Right renal cortex interstitium (tissue), 3 donors: ENCODE measurements at regions not wholly inside any gene's neighbourhood (a gene's known extent, or its start where the extent isn't known, plus 50 kb on each side); places are given as distances from the start of the nearest gene placed in this dataset.

ENCODE experiments used
- DNase-seq, 3 donors: peaks; one replicate each; pipeline ENCODE4 v3.0.0-alpha.2; 2013; ENCODE audit warnings: low read depth in 3 of 3, low spot score in 2 of 3

GRCh38 chr1:212189352-212189738, 95.9 kb upstream of the PPP2R5A start:
- no peak for DNase-seq

- DNase-seq: no peak
Observed at GRCh38 chr1:212190169-212190568, 95.0 kb upstream of the PPP2R5A start.

- no peak for DNase-seq
Observed at GRCh38 chr1:212192261-212192998, 92.8 kb upstream of the PPP2R5A start.

- no peak for DNase-seq
Observed at GRCh38 chr1:212196355-212196754, 88.9 kb upstream of the PPP2R5A start.

- DNase-seq: no peak
Observed at GRCh38 chr1:212201461-212201860, 83.7 kb upstream of the PPP2R5A start.

GRCh38 chr1:212203630-212204029, 81.6 kb upstream of the PPP2R5A start:
- DNase-seq: no peak

GRCh38 chr1:212205006-212205405, 80.2 kb upstream of the PPP2R5A start:
- DNase-seq: no peak

GRCh38 chr1:212205843-212206242, 79.4 kb upstream of the PPP2R5A start:
- DNase-seq: no peak

GRCh38 chr1:212207118-212207517, 78.1 kb upstream of the PPP2R5A start:
- no peak for DNase-seq

GRCh38 chr1:212207822-212208520, 77.2 kb upstream of the PPP2R5A start:
- no peak for DNase-seq

GRCh38 chr1:212208978-212209644, 76.1 kb upstream of the PPP2R5A start:
- DNase-seq: no peak

- DNase-seq: no peak
Observed at GRCh38 chr1:212211371-212211770, 73.8 kb upstream of the PPP2R5A start.

GRCh38 chr1:212212343-212212742, 72.9 kb upstream of the PPP2R5A start:
- DNase-seq: no peak

- no peak for DNase-seq
Observed at GRCh38 chr1:212212906-212213305, 72.3 kb upstream of the PPP2R5A start.

GRCh38 chr1:212213784-212214183, 71.4 kb upstream of the PPP2R5A start:
- DNase-seq: no peak

- no peak for DNase-seq
Observed at GRCh38 chr1:212214325-212214724, 70.9 kb upstream of the PPP2R5A start.

- DNase-seq: no peak
Observed at GRCh38 chr1:212215910-212216309, 69.3 kb upstream of the PPP2R5A start.

GRCh38 chr1:212217633-212218032, 67.6 kb upstream of the PPP2R5A start:
- DNase-seq: no peak

- DNase-seq: no peak
Observed at GRCh38 chr1:212218065-212218464, 67.1 kb upstream of the PPP2R5A start.

GRCh38 chr1:212218911-212219310, 66.3 kb upstream of the PPP2R5A start:
- peak in 1 of 3 donors; percentile 70 for DNase-seq

- no peak for DNase-seq
Observed at GRCh38 chr1:212219679-212220463, 65.3 kb upstream of the PPP2R5A start.
